ENCODE measurements at regions not wholly inside any gene's neighbourhood (a gene's known extent, or its start where the extent isn't known, plus 50 kb on each side); places are given as distances from the start of the nearest gene placed in this dataset.
"Not testable (repeated sequence)": the region's sequence is repeated elsewhere in the genome, so short reads cannot be mapped to it uniquely, and the experiment has no call there.

- DNase-seq: no peak
Observed at GRCh38 chr3:8147711-8148110, 353.9 kb upstream of the LMCD1 start.

- DNase-seq: no peak
Observed at GRCh38 chr3:8152821-8153418, 348.7 kb upstream of the LMCD1 start.

GRCh38 chr3:8153800-8154199 lies 347.8 kb upstream of the LMCD1 start:
- DNase-seq: no peak

GRCh38 chr3:8154617-8155016 lies 347.0 kb upstream of the LMCD1 start:
- no peak for DNase-seq

- DNase-seq: no peak
Observed at GRCh38 chr3:8156138-8156537, 345.5 kb upstream of the LMCD1 start.

GRCh38 chr3:8156831-8157230 lies 344.8 kb upstream of the LMCD1 start:
- no peak for DNase-seq

- no peak for DNase-seq
Observed at GRCh38 chr3:8157640-8158039, 344.0 kb upstream of the LMCD1 start.

- no peak for DNase-seq
Observed at GRCh38 chr3:8164145-8164544, 337.5 kb upstream of the LMCD1 start.

DNA sequence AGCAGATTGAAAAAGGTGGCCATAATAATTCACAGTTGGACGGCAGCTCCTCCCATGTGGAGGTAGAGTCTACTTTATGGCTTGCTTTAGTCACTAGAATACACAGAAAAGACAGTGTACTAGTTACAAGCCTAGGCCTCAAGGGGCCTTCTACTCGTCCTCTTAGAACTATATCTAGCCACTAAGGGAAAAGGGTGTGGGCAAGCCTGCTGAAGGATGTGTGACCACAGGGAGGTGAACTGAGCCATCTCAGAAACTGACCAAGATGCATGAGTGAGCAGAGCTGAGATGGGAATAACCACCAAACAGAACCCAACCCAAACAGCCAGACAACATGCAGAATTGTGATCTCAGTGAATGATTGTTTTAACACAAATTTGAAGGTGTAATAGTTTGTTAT lies 335.6 kb upstream of the LMCD1 start:
- no peak for DNase-seq

DNA sequence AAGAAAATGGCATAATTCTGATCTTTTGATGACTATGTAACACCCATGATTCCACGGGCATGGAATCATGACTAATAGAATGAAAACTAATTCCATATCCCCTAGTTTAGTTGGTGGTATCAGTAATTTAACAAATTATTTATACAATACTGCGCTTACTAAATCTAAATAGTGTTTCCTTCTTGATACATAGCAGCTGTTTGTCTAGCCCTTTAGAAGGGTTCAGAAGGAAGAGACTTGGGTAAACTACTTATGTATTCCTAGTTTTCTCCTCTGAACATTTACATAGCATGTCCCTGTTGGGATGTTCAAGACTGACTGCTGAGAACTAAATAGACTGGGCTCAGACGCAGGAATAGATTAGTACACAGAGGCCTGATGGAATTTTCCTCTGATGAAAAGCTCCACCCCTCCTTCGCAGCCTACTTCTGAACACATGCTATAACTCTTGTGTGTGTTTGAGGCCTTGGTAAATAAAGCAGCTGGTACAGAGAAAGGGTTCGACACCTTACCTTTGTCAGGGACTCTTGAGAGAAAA lies 330.6 kb upstream of the LMCD1 start:
- DNase-seq: no peak

DNA sequence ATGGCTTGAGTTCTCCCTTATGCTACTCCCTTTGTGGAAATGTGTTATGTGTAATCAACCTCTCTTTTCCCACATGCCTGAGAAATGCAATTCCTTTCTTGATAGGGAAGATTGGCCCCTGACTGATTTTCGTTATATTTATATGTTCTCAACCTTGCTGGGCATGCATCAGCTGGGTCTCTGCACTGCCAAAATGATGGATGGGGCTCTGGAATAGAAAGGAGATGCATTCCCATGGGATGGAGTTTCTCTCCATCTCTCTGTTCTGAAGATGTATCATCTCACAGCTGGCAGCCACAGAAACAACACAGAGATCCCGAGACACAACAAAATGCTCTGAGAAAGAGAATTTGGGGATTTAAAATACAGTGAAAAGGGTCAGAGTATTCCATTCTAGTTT lies 327.7 kb upstream of the LMCD1 start:
- no peak for DNase-seq

DNA sequence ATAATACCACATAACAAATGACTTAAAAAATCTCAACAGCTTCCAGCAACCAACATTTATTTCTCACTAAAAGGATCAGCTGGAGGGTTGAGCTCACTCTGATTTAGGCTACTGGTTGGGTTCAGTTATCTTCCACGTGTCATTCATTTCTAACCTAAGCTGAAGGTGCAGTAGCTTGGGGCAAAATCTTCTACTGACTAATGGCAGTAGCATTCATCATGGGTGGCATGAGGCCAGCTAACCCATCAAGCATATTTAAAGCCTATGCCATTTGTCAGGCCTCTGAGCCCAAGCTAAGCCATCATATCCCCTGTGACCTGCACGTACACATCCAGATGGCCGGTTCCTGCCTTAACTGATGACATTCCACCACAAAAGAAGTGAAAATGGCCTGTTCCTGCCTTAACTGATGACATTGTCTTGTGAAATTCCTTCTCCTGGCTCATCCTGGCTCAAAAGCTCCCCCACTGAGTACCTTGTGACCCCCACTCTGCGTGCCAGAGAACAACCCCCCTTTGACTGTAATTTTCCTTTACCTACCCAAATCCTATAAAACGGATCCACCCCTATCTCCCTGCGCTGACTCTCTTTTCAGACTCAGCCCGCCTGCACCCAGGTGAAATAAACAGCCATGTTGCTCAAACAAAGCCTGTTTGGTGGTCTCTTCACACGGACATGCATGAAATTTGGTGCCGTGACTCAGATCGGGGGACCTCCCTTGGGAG lies 324.7 kb upstream of the LMCD1 start:
- DNase-seq: not testable (repeated sequence)

GRCh38 chr3:8178516-8178915 lies 323.1 kb upstream of the LMCD1 start:
- not testable (repeated sequence) for DNase-seq

DNA sequence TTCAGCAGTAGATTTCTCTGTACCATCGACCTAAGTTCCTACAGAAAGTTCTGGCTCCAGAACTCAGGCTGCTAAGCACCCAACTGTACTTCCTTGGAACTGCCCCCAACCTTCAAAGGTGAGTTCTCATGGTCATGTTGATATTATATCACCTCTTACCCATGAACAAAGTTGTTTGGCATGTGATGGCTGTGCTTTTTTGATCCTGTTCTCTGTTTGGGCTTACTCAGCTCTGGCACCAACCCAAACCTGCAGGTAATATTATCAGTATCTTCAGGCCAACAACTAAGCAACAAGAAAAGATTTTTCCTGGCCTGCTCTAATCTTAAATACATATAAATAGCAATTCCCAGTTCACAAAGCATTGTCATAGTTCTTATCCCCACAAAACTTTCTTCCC lies 318.7 kb upstream of the LMCD1 start:
- DNase-seq: no peak

DNA sequence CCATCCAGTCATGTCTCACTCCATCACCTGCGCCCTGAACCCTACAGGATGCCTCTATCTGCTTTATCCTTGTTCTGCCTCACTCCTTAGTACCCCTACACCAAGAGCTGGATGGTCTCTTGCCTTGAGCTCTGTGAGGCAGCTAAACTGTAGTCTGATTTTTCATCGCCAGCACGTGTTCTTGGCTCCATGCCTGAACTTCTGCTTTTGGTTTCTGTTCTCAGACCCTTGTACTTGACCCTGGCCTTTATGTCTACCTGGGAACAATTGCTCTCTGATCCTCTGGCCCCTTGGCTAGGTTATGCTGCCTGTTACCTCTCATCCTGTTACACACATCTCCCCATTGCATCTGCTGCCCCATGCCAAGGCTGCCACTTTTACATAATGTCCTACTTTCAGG lies 318.0 kb upstream of the LMCD1 start:
- no peak for DNase-seq

DNA sequence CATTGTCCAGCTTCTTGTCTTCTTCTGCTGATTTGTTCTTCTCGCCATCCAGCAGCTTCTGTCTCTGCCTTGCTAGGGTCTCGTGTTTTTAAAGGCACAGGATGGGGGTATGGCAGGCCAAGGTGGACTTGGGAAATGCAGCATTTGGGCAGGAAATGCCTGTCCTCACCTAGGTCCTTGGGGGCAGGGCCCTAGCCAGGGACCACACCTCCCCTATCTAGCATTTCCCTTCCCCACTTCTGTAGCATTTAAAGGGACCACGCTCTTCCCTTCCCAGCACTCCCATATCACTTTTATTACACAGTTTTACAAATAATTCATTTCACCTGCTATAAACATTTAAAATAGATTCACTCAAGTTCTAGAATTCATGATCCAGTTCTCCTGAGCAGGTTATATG lies 315.4 kb upstream of the LMCD1 start:
- no peak for DNase-seq

- DNase-seq: no peak
Observed at GRCh38 chr3:8187996-8188395, 313.6 kb upstream of the LMCD1 start.

DNA sequence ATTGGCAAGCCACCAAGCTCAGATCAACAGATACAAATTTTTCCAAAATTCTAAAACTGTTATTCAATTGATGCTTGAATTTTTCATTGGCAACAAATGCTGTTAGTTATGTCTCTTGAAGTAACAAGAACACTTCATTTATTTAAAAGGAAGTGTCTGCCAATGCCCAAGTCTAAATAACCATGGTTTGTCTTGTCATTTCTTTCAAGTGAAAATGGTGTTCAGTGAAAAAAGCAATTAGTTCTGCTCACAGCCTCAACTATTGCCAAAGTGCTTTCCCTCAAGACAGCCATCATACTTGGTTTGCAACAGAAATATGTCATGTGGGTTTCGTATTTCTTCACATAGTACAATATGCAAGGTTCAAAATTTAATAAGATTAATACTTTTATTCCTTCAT lies 312.6 kb upstream of the LMCD1 start:
- no peak for DNase-seq

- DNase-seq: no peak
Observed at GRCh38 chr3:8191406-8191805, 310.2 kb upstream of the LMCD1 start.

DNA sequence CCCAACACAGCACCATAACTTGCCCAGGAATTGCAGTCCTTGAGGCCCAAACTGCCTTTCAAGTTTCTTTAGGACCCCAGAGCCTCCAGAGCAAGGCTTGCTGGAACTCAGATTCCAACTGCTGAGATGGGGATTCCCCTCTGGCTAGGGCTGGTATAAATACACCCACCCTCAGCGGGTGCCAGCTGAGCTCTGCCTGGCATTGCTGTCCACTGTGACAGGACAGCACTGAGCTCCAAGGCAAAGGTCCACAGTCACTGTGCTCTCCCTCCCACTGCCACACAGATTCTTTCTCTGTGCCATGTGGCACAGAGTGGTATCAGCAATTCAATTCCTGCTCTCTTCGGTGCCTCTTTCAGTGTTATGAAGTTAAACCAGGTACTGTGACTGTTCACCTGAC lies 304.2 kb upstream of the LMCD1 start:
- DNase-seq: no peak

DNA sequence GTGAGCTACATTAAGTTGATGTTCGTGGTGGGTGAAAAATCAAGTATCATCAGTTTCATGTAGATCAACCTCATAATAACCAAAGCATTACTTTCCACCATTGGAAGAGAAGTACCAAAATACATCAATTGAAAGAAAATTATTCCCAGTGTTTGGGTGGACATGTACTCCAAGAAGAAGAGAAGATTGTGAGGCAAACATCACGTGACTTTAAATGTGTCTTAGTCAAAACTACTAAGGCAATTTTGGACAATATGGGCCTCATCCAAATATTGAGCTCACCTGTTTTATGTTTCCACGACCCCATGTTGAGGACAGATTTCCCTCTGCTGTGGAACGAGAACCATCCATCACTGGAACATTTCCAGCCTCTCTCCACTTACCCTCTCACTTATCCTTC lies 303.0 kb upstream of the LMCD1 start:
- no peak for DNase-seq

DNA sequence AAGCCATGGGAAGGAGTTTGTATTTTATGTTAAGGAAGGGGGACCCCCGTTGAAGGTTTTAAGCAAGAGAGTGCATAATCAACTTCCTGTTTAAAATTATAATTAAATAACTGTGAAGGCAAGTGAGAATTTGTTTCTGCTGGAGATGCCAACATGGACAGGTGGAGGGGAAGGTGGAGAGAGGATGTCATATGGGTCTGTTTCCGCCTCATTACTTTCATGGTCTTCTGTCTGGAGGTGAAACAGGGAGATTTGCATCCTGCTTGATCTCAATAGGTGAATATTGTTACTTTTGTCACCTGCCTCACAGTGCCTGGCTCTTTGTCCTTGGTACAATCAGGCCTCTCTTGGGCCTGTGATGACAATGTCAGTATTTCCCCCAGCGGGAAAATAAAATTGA lies 300.6 kb upstream of the LMCD1 start:
- DNase-seq: no peak

GRCh38 chr3:8201886-8202285 lies 299.7 kb upstream of the LMCD1 start:
- no peak for DNase-seq

DNA sequence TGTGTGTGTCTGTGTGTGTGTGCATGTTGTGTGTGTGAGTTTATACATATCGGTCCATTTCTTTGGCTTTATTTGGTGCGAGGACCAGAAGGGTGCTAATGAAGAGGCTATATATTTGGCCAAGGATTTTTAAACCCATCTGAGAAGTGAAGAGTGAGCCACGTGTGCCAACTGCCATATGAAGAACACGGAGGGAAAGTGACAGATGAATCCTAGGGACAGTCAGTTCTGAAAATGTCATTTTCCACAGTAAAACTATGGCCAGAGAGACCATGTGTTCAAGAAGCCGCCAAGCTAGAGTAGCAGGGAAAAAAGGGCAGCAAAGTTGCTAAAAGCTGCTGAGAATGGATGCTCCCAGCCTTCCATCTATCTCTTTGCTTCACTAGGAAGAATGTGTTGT lies 297.3 kb upstream of the LMCD1 start:
- DNase-seq: no peak

Measured in CD4-positive, alpha-beta T cell treated with Interleukin-17A for 1 hour (primary cell).